HCT116 (cell line): ENCODE measurements at regions not wholly inside any gene's neighbourhood (a gene's known extent, or its start where the extent isn't known, plus 50 kb on each side); places are given as distances from the start of the nearest gene placed in this dataset.

ENCODE experiments used
- ATAC-seq: fragments of 200-7000 bp; cut with Tn5 transposase; 2 replicates; pipeline ENCODE4 v1.9.1; 2020; ENCODE audit warnings: mild to moderate bottlenecking, moderate library complexity
- BruUV-seq: library from RNA; stranded (reverse); fragments of 400-500 nt; replicated peaks from 2 replicates; lab custom pipeline; 2021; lab: Mats Ljungman, UMichigan
- CTCF ChIA-PET: fragments of 300-600 bp; sonication (Branson Sonifier 250); formaldehyde crosslinking; loops from one replicate; lab custom pipeline; 2021; ENCODE audit warnings: antibody characterized with exemption; lab: Charles Lee
- POLR2A ChIA-PET: fragments of 300-600, 350-600 bp; sonication (Branson Sonifier 250); formaldehyde crosslinking; loops from one replicate; lab custom pipeline; 2021; ENCODE audit warnings: antibody characterized with exemption; lab: Charles Lee
- RAD21 ChIA-PET, 2 experiments: fragments of 300-600 bp; sonication (Branson Sonifier 250); formaldehyde crosslinking; loops; one replicate each; lab custom pipeline; 2023; ENCODE audit warnings: low total read pairs in 2 of 2; ENCODE audit not compliant: uncharacterized antibody in 2 of 2, unreplicated experiment in 2 of 2, low non-redundant PET in 1 of 2; lab: Charles Lee
- DNase-seq: peaks from one replicate; pipeline ENCODE4 v3.0.0-alpha.2; 2010; ENCODE audit warnings: low read depth, low spot score
- H2AFZ ChIP-seq: fragments of 200-600 bp; shearing (Covaris generic), sonication (generic); 2 replicates; pipeline ENCODE4 v1.6.1; 2017; ENCODE audit warnings: low read depth, mixed run types, mixed read lengths, antibody characterized with exemption, low read length; ENCODE audit not compliant: poor library complexity, severe bottlenecking
- H3K27ac ChIP-seq: 2 replicates; pipeline ENCODE4 v1.5.1; 2012; ENCODE audit warnings: low read depth, low read length
- H3K27me3 ChIP-seq: fragments of 200-600 bp; sonication (generic); 2 replicates; pipeline ENCODE4 v1.6.1; 2016; ENCODE audit warnings: mixed run types, low read length, mixed read lengths; ENCODE audit not compliant: insufficient read depth
- H3K36me3 ChIP-seq, 2 experiments: fragments of 200-500 bp in 1 of 2; fragments of 200-600 bp in 1 of 2; sonication (Bioruptor generic) in 1 of 2; sonication (generic) in 1 of 2; 2 replicates each; pipeline versions ENCODE4 v1.5.1 to v1.6.1; 2014 to 2016; ENCODE audit warnings: low read length in 2 of 2, inconsistent platforms in 1 of 2, mixed read lengths in 1 of 2, mixed run types in 1 of 2; ENCODE audit not compliant: insufficient read depth in 2 of 2, control insufficient read depth in 1 of 2
- H3K4me1 ChIP-seq, 2 experiments: fragments of 200-600 bp in 1 of 2; sonication (generic) in 1 of 2; 2 replicates each; pipeline versions ENCODE4 v1.5.1 to v1.6.1; 2012 to 2017; ENCODE audit warnings: low read length in 2 of 2, inconsistent platforms in 1 of 2, mild to moderate bottlenecking in 1 of 2, mixed read lengths in 1 of 2, mixed run types in 1 of 2, moderate library complexity in 1 of 2; ENCODE audit not compliant: insufficient read depth in 2 of 2, control insufficient read depth in 1 of 2
- H3K4me2 ChIP-seq: fragments of 200-600 bp; sonication (generic); 2 replicates; pipeline ENCODE4 v1.6.1; 2017; ENCODE audit warnings: mixed run types, low read length, mixed read lengths
- H3K4me3 ChIP-seq, 2 experiments: fragments of 200-600 bp in 1 of 2; sonication (generic) in 1 of 2; replicated peaks in 1 of 2; 2 replicates each; pipeline ENCODE4 v1.5.1; 2011 to 2016; ENCODE audit warnings: low read length in 2 of 2, control low read depth in 1 of 2, low read depth in 1 of 2, mild to moderate bottlenecking in 1 of 2, mixed read lengths in 1 of 2, mixed run types in 1 of 2
- H3K79me2 ChIP-seq: fragments of 200-600 bp; sonication (generic); 2 replicates; pipeline ENCODE4 v1.6.1; 2017; ENCODE audit warnings: mild to moderate bottlenecking, mixed run types, low read length, moderate library complexity, mixed read lengths; ENCODE audit not compliant: insufficient read depth
- H3K9ac ChIP-seq: fragments of 200-600 bp; sonication (generic); 2 replicates; pipeline ENCODE4 v1.6.1; 2016; ENCODE audit warnings: low read length, mixed read lengths
- H3K9me2 ChIP-seq: fragments of 200-600 bp; sonication (generic), shearing (Covaris generic); 2 replicates; pipeline ENCODE4 v1.6.1; 2017; ENCODE audit warnings: mixed run types, mild to moderate bottlenecking, moderate library complexity; ENCODE audit not compliant: insufficient read depth
- H3K9me3 ChIP-seq, 2 experiments: fragments of 200-500 bp in 1 of 2; fragments of 200-600 bp in 1 of 2; sonication (Bioruptor generic) in 1 of 2; sonication (generic) in 1 of 2; 2 replicates each; pipeline ENCODE4 v1.6.1; 2014 to 2017; ENCODE audit warnings: low read length in 2 of 2, mixed read lengths in 2 of 2, inconsistent platforms in 1 of 2, low read depth in 1 of 2, mild to moderate bottlenecking in 1 of 2, mixed run types in 1 of 2, moderate library complexity in 1 of 2; ENCODE audit not compliant: control insufficient read depth in 1 of 2, insufficient read depth in 1 of 2
- H4K20me1 ChIP-seq: fragments of 200-600 bp; sonication (generic), shearing (Covaris generic); 2 replicates; pipeline ENCODE4 v1.6.1; 2017; ENCODE audit warnings: mixed run types, mild to moderate bottlenecking, moderate library complexity; ENCODE audit not compliant: insufficient read depth
- CEBPB ChIP-seq: IDR thresholded peaks from 2 replicates; pipeline ENCODE4 v1.6.1; 2012; ENCODE audit warnings: low read depth
- EGR1 ChIP-seq: IDR thresholded peaks from 2 replicates; pipeline ENCODE4 v1.6.1; 2012; ENCODE audit warnings: low read depth
- FOSL1 ChIP-seq: IDR thresholded peaks from 2 replicates; pipeline ENCODE4 v1.6.1; 2012; ENCODE audit warnings: low read depth
- JUND ChIP-seq: IDR thresholded peaks from 2 replicates; pipeline ENCODE4 v1.6.1; 2012
- POLR2A ChIP-seq: IDR thresholded peaks from 2 replicates; pipeline ENCODE4 v1.7.0; 2011; ENCODE audit warnings: borderline replicate concordance; ENCODE audit not compliant: insufficient read depth, insufficient read length; ENCODE audit errors: extremely low read depth
- POLR2AphosphoS5 ChIP-seq: IDR thresholded peaks from 2 replicates; pipeline ENCODE4 v1.6.1; 2011; ENCODE audit warnings: mild to moderate bottlenecking, low read depth, low read length, moderate library complexity
- SIN3A ChIP-seq: IDR thresholded peaks from 2 replicates; pipeline ENCODE4 v1.6.1; 2012; ENCODE audit warnings: low read depth
- TCF7L2 ChIP-seq: IDR thresholded peaks from 2 replicates; pipeline ENCODE4 v1.7.0; 2011; ENCODE audit warnings: borderline replicate concordance, inconsistent platforms; ENCODE audit not compliant: insufficient read depth, insufficient read length; ENCODE audit errors: extremely low read depth
- YY1 ChIP-seq: IDR thresholded peaks from 2 replicates; pipeline ENCODE4 v1.6.1; 2011; ENCODE audit warnings: low read length, low read depth, moderate library complexity, mild to moderate bottlenecking; ENCODE audit not compliant: insufficient replicate concordance; ENCODE audit errors: extremely low read depth
- intact Hi-C: fragments of 100-400 bp; cut with micrococcal nuclease; formaldehyde crosslinking; loops from 2 replicates; pipeline ENCODE4 v1.10.0; 2022
- TF ChIP-seq, protein P1 (sequence below): IDR thresholded peaks from 2 replicates; pipeline ENCODE4 v1.6.1; 2012; ENCODE audit warnings: low read depth
- TF ChIP-seq, protein P2 (sequence below): IDR thresholded peaks from 2 replicates; pipeline ENCODE4 v1.6.1; 2011; ENCODE audit warnings: mild to moderate bottlenecking, low read length, moderate library complexity; ENCODE audit not compliant: insufficient replicate concordance; ENCODE audit errors: extremely low read depth
- TF ChIP-seq, protein P3 (sequence below): IDR thresholded peaks from 2 replicates; pipeline ENCODE4 v1.6.1; 2012

DNA sequence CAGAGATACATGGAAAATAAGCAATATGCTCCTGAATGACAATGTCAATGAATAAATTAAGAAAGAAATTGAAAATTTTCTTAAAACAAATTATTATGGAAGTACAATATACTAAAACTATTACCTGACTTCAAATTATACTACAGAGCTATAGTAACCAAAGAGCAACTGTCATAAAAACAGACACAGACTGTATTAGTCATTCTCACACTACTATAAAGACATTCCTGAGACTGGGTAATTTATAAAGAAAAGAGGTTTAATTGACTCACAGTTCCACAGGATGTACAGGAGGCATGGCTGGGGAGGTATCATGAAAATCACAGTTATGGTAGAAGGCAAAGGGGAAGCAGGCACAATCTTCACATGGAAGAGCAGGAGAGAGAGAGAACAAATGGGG, 60.0 kb upstream of the CYSLTR1 start:
- TF ChIP-seq FOSL1: no peak
- TF ChIP-seq, protein P1, sequence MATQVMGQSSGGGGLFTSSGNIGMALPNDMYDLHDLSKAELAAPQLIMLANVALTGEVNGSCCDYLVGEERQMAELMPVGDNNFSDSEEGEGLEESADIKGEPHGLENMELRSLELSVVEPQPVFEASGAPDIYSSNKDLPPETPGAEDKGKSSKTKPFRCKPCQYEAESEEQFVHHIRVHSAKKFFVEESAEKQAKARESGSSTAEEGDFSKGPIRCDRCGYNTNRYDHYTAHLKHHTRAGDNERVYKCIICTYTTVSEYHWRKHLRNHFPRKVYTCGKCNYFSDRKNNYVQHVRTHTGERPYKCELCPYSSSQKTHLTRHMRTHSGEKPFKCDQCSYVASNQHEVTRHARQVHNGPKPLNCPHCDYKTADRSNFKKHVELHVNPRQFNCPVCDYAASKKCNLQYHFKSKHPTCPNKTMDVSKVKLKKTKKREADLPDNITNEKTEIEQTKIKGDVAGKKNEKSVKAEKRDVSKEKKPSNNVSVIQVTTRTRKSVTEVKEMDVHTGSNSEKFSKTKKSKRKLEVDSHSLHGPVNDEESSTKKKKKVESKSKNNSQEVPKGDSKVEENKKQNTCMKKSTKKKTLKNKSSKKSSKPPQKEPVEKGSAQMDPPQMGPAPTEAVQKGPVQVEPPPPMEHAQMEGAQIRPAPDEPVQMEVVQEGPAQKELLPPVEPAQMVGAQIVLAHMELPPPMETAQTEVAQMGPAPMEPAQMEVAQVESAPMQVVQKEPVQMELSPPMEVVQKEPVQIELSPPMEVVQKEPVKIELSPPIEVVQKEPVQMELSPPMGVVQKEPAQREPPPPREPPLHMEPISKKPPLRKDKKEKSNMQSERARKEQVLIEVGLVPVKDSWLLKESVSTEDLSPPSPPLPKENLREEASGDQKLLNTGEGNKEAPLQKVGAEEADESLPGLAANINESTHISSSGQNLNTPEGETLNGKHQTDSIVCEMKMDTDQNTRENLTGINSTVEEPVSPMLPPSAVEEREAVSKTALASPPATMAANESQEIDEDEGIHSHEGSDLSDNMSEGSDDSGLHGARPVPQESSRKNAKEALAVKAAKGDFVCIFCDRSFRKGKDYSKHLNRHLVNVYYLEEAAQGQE: no peak
- no peaks in the 10 kb centered on the region for H3K4me1 ChIP-seq
- no peak overlapping the region for H3K27ac ChIP-seq
- intact Hi-C loops: no loop called here
- ChIA-PET POLR2A (no interaction called here), CTCF (no interaction called here), RAD21 (no interaction called here)
- no peak overlapping the region for H3K9ac ChIP-seq
- H3K4me2 ChIP-seq: no peak overlapping the region
- no peaks in the 10 kb centered on the region for H3K79me2 ChIP-seq
- H3K27me3 ChIP-seq: no peaks in the 10 kb centered on the region
- DNase-seq (no peak), ATAC-seq (no peak)
- H4K20me1 ChIP-seq: no peaks in the 10 kb centered on the region
- H3K9me3 ChIP-seq: no peaks in the 10 kb centered on the region
- H3K4me3 ChIP-seq: no peak overlapping the region
- H3K9me2 ChIP-seq: no peaks in the 10 kb centered on the region
- no peak overlapping the region for H2AFZ ChIP-seq
- no peaks in the 10 kb centered on the region for H3K36me3 ChIP-seq
- BruUV-seq: no TSS peak

DNA sequence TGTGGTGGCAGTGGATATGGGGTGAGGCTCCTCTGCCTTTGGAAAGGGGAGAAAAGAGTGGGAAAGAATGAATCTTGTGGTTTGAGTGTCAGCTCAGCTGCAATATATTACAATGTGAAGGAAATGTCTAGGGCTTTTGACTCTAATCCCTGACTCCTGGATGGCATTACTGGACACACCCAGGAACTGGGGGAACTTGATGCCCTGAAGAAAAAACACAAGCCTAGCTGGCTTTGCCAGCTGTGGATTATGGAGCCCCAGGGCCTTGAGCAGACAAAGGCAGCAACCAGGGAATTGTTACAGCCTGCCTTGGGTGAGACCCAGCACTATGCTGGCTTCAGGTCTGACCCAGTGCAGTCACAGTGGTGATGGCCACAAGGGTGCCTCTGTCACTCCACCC, 57.1 kb upstream of the CYSLTR1 start:
- BruUV-seq: no TSS peak
- RAD21 ChIA-PET: no interaction called here
- no peak for TF ChIP-seq JUND
- TF ChIP-seq, protein P2, sequence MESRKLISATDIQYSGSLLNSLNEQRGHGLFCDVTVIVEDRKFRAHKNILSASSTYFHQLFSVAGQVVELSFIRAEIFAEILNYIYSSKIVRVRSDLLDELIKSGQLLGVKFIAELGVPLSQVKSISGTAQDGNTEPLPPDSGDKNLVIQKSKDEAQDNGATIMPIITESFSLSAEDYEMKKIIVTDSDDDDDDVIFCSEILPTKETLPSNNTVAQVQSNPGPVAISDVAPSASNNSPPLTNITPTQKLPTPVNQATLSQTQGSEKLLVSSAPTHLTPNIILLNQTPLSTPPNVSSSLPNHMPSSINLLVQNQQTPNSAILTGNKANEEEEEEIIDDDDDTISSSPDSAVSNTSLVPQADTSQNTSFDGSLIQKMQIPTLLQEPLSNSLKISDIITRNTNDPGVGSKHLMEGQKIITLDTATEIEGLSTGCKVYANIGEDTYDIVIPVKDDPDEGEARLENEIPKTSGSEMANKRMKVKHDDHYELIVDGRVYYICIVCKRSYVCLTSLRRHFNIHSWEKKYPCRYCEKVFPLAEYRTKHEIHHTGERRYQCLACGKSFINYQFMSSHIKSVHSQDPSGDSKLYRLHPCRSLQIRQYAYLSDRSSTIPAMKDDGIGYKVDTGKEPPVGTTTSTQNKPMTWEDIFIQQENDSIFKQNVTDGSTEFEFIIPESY: no peak
- TF ChIP-seq YY1: no peak
- TF ChIP-seq SIN3A: no peak
- no peak for TF ChIP-seq POLR2AphosphoS5
- no peak for TF ChIP-seq CEBPB
- TF ChIP-seq TCF7L2: no peak
- TF ChIP-seq, protein P3, sequence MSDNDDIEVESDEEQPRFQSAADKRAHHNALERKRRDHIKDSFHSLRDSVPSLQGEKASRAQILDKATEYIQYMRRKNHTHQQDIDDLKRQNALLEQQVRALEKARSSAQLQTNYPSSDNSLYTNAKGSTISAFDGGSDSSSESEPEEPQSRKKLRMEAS: no peak
- no peak for TF ChIP-seq EGR1
- no peak for TF ChIP-seq POLR2A

More for the DNA sequence above, 57.1 kb upstream of the CYSLTR1 start:
- intact Hi-C loops: no loop called here
- POLR2A ChIA-PET: no interaction called here
- no peak overlapping the region for H2AFZ ChIP-seq
- H3K9ac ChIP-seq: no peak overlapping the region
- no peak for ATAC-seq
- no peaks in the 10 kb centered on the region for H3K36me3 ChIP-seq
- H3K4me1 ChIP-seq: no peaks in the 10 kb centered on the region
- H3K9me3 ChIP-seq: no peaks in the 10 kb centered on the region
- CTCF ChIA-PET: no interaction called here
- H3K27ac ChIP-seq: no peak overlapping the region
- no peak for DNase-seq
- H4K20me1 ChIP-seq: no peaks in the 10 kb centered on the region
- no peaks in the 10 kb centered on the region for H3K79me2 ChIP-seq
- H3K27me3 ChIP-seq: no peaks in the 10 kb centered on the region
- H3K9me2 ChIP-seq: no peaks in the 10 kb centered on the region
- no peak overlapping the region for H3K4me3 ChIP-seq
- no peak overlapping the region for H3K4me2 ChIP-seq
